Peyer's patch (tissue), 4 donors: ENCODE measurements at regions not wholly inside any gene's neighbourhood (a gene's known extent, or its start where the extent isn't known, plus 50 kb on each side); places are given as distances from the start of the nearest gene placed in this dataset.

Experiments used
- POLR2A ChIP-seq, 2 donors: fragments of 450-650 bp; IDR thresholded peaks; one replicate each; pipeline ENCODE4 v1.5.1; 2017; ENCODE audit warnings: antibody characterized with exemption in 2 of 2, mild to moderate bottlenecking in 2 of 2, moderate library complexity in 2 of 2
- TF ChIP-seq, protein P1 (sequence below), 6 experiments: fragments of 450-650 bp in 4 of 6; fragments of 200-600 bp in 2 of 6; sonication (generic) in 1 of 6; IDR thresholded peaks; one replicate each; pipeline ENCODE4 v1.5.1; 2017 to 2019; ENCODE audit warnings: antibody characterized with exemption in 6 of 6, mild to moderate bottlenecking in 3 of 6, moderate library complexity in 1 of 6

DNA sequence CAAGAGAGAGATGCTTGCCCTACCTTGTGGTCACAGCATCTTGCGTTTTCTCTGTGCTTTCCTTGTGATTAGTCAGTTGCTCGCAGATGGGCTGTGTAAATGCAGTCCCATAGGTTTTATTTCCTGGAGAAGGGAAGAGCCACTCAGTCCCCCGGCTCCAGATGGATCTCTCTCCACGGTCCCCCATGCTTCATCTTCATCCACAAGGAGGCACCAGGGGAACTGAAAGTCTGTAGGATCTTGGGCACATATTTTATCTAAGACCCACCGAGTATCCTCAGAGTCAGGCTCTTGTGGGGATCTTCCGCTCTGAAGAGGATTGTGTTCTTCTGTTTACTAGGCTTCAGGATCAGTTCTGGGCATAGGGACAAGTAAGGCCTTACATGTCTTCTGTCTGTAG is 66.8 kb upstream of the E2F8 start:
- TF ChIP-seq POLR2A (IDR thresholded peaks at IDR 0.05), result no peak
- TF ChIP-seq, protein P1, sequence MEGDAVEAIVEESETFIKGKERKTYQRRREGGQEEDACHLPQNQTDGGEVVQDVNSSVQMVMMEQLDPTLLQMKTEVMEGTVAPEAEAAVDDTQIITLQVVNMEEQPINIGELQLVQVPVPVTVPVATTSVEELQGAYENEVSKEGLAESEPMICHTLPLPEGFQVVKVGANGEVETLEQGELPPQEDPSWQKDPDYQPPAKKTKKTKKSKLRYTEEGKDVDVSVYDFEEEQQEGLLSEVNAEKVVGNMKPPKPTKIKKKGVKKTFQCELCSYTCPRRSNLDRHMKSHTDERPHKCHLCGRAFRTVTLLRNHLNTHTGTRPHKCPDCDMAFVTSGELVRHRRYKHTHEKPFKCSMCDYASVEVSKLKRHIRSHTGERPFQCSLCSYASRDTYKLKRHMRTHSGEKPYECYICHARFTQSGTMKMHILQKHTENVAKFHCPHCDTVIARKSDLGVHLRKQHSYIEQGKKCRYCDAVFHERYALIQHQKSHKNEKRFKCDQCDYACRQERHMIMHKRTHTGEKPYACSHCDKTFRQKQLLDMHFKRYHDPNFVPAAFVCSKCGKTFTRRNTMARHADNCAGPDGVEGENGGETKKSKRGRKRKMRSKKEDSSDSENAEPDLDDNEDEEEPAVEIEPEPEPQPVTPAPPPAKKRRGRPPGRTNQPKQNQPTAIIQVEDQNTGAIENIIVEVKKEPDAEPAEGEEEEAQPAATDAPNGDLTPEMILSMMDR (IDR thresholded peaks at IDR 0.05), result no peak
